Heart right ventricle (tissue), 16 donors: ENCODE measurements at regions not wholly inside any gene's neighbourhood (a gene's known extent, or its start where the extent isn't known, plus 50 kb on each side); places are given as distances from the start of the nearest gene placed in this dataset.

Experiments used
- ATAC-seq, 8 donors: fragments of 200-7000 bp; cut with Tn5 transposase; one replicate each; pipeline ENCODE4 v1.9.1; 2020; ENCODE audit warnings: mild to moderate bottlenecking in 8 of 8, moderate library complexity in 8 of 8, moderate number of reproducible peaks in 1 of 8
- DNase-seq, 2 donors: peaks; one replicate each; pipeline ENCODE4 v3.0.0-alpha.2; 2020
- H3K27ac ChIP-seq, 10 donors: fragments of 200-600 bp; sonication (generic) in 2 of 10; one replicate each; pipeline versions ENCODE4 v1.5.0 to v1.8.0; 2020 to 2022; ENCODE audit warnings: mild to moderate bottlenecking in 3 of 10
- H3K27me3 ChIP-seq, 7 donors: fragments of 200-600 bp; one replicate each; pipeline ENCODE4 v1.8.0; 2021 to 2022; ENCODE audit warnings: mild to moderate bottlenecking in 2 of 7
- H3K36me3 ChIP-seq, 9 donors: fragments of 200-600 bp; sonication (generic) in 1 of 9; one replicate each; pipeline versions ENCODE4 v1.5.0 to v1.8.0; 2020 to 2022; ENCODE audit warnings: mild to moderate bottlenecking in 2 of 9
- H3K4me1 ChIP-seq, 9 donors: fragments of 200-600 bp; sonication (generic) in 1 of 9; one replicate each; pipeline versions ENCODE4 v1.5.0 to v1.8.0; 2020 to 2022; ENCODE audit warnings: mild to moderate bottlenecking in 4 of 9
- H3K4me3 ChIP-seq, 10 donors: fragments of 200-600 bp; sonication (generic) in 2 of 10; one replicate each; pipeline versions ENCODE4 v1.5.0 to v1.8.0; 2020 to 2022; ENCODE audit warnings: mild to moderate bottlenecking in 7 of 10, moderate library complexity in 2 of 10
- H3K9me3 ChIP-seq, 11 donors: fragments of 200-600 bp in 10 of 11; sonication (generic) in 2 of 11; one replicate each; pipeline versions ENCODE4 v1.5.0 to v1.8.0; 2013 to 2022; ENCODE audit warnings: mild to moderate bottlenecking in 2 of 11, control low read depth in 1 of 11, moderate library complexity in 1 of 11
- CTCF ChIP-seq, 9 donors: fragments of 200-600 bp; sonication (generic) in 2 of 9; IDR thresholded peaks; one replicate each; pipeline versions ENCODE4 v1.5.0 to v1.8.0; 2021 to 2022; ENCODE audit warnings: antibody characterized with exemption in 9 of 9, mild to moderate bottlenecking in 5 of 9, moderate library complexity in 1 of 9
- whole genome bisulfite sequencing, 2 donors: extraction: QIAGEN DNeasy Blood & Tissue Kit; methylation state at CpG; one replicate each; pipeline ENCODE4 v1.1.7; 2013; ENCODE audit warnings: inconsistent platforms in 1 of 2; 5-methylcytosine and 5-hydroxymethylcytosine counted together
- intact Hi-C, 10 donors: fragments of 100-400 bp; cut with DNase I; formaldehyde crosslinking; loops; one replicate each; pipeline versions ENCODE4 v1.11.1 to v1.14.2; 2022
- donor health status: Arrhythmogenic right ventricular cardiomyopathy.
- donor health status: ischemic (EF 13 %, LVEDD 7.1; RV severe dilation, severe dysfunction).
- donor health status: healthy with polysubstance abuse.
- donor health status: DM: no; HTN: yes; CAD: no.
- donor health status: DM: no; HTN: no; CAD: no.
- donor health status: ischemic (EF 25% LVEDD 6.9; RV normal size, moderate dysfunction).
- donor health status: ischemic (EF 25% LVEDD 5.7; RV mildly dilated, moderate dysfunction).
- donor health status: healthy.
- donor health status: DM: yes; HTN: yes; CAD: no.
- donor health status: Ischemic cardiomyopathy.
- donor health status: ischemic (EF 35%, LVEDD 5.7; RV mildly dilated, moderate dysfunction).
- donor health status: nonischemic (EF 11% LVEDD 7.7; RV severe dilation, severe dysfunction).
- donor health status: DM: yes; HTN: yes; CAD: no.
- donor health status: PGD.
- donor health status: ischemic (EF 29% LVEDD 5.4; RV normal size, mild dysfunction).
- donor health status: nonischemic (EF 23%, LVEDD 6.1; RV moderate dilation, normal function).

- ATAC-seq (no peak), DNase-seq (no peak)
- H3K4me1 ChIP-seq: no peaks in the 10 kb centered on the region
- H3K9me3 ChIP-seq: peaks cover 0 to 6% (median 0%) of the 10 kb centered on the region in 11 donors
- no peak overlapping the region for H3K4me3 ChIP-seq
- H3K27me3 ChIP-seq: peaks cover 0 to 6% (median 0%) of the 10 kb centered on the region in 7 donors
- intact Hi-C loops: no loop called here
- no peak overlapping the region for H3K27ac ChIP-seq
- WGBS, 2 donors: 72% methylated on average over 3 of the region's 3 CpGs
- TF ChIP-seq CTCF (IDR thresholded peaks at IDR 0.05): no peak
- no peaks in the 10 kb centered on the region for H3K36me3 ChIP-seq
Measured at GRCh38 chr18:14917311-14917710, 169.3 kb downstream of the ANKRD30B start.

GRCh38 chr18:14919666-14920065 lies 171.7 kb downstream of the ANKRD30B start:
- Histone ChIP-seq H3K4me1 (peaks cover 0 to 3% (median 0%) of the 10 kb centered on the region in 9 donors), H3K36me3 (no peaks in the 10 kb centered on the region), H3K27ac (no peak overlapping the region), H3K4me3 (no peak overlapping the region), H3K9me3 (peaks cover 0 to 6% (median 0%) of the 10 kb centered on the region in 11 donors), H3K27me3 (peaks cover 0 to 6% (median 0%) of the 10 kb centered on the region in 7 donors)
- no peak for TF ChIP-seq CTCF (IDR thresholded peaks at IDR 0.05)
- DNase-seq (no peak), ATAC-seq (no peak)
- intact Hi-C loops: no loop called here
- 18 to 30% methylated on average over 1 of the region's 1 CpG for WGBS, 2 donors

GRCh38 chr18:14921031-14921430 lies 173.1 kb downstream of the ANKRD30B start:
- peaks cover 0 to 6% (median 0%) of the 10 kb centered on the region in 11 donors for H3K9me3 ChIP-seq
- TF ChIP-seq CTCF (IDR thresholded peaks at IDR 0.05): no peak
- H3K27ac ChIP-seq: no peak overlapping the region
- intact Hi-C loops: no loop called here
- 83 to 88% methylated on average over 5 of the region's 5 CpGs for WGBS, 2 donors
- H3K4me3 ChIP-seq: no peak overlapping the region
- H3K4me1 ChIP-seq: peaks cover 0 to 13% (median 0%) of the 10 kb centered on the region in 9 donors
- ATAC-seq: no peak
- H3K36me3 ChIP-seq: no peaks in the 10 kb centered on the region
- no peak for DNase-seq
- H3K27me3 ChIP-seq: peaks cover 0 to 6% (median 0%) of the 10 kb centered on the region in 7 donors

- no peaks in the 10 kb centered on the region for H3K36me3 ChIP-seq
- H3K4me3 ChIP-seq: no peak overlapping the region
- DNase-seq (no peak), ATAC-seq (no peak)
- TF ChIP-seq CTCF (IDR thresholded peaks at IDR 0.05): no peak
- intact Hi-C loops: no loop called here
- peaks cover 0 to 6% (median 0%) of the 10 kb centered on the region in 7 donors for H3K27me3 ChIP-seq
- H3K4me1 ChIP-seq: peaks cover 0 to 13% (median 0%) of the 10 kb centered on the region in 9 donors
- no peak overlapping the region for H3K27ac ChIP-seq
- 87 to 88% methylated on average over 4 of the region's 4 CpGs for WGBS, 2 donors
- H3K9me3 ChIP-seq: peaks cover 0 to 6% (median 0%) of the 10 kb centered on the region in 11 donors
Measured at GRCh38 chr18:14921547-14921946, 173.6 kb downstream of the ANKRD30B start.
